Effector memory CD8-positive, alpha-beta T cell (primary cell): ENCODE measurements at regions not wholly inside any gene's neighbourhood (a gene's known extent, or its start where the extent isn't known, plus 50 kb on each side); places are given as distances from the start of the nearest gene placed in this dataset.

Experiments used
- ATAC-seq: fragments of 150-1000 bp; cut with Tn5 transposase; replicated peaks from 2 replicates; pipeline ENCODE4 v1.10.0; 2021; ENCODE audit warnings: mild to moderate bottlenecking, moderate library complexity
- DNase-seq, 3 experiments: peaks; one replicate each; pipeline ENCODE4 v3.0.0; 2021
- H3K27ac Mint-ChIP-seq, 2 donors: one replicate each; pipeline ENCODE4 v1.8.0; 2022; ENCODE audit warnings: mild to moderate bottlenecking in 2 of 2, mixed read lengths in 2 of 2, moderate library complexity in 2 of 2
- H3K27me3 Mint-ChIP-seq, 2 donors: one replicate each; pipeline ENCODE4 v1.8.0; 2022; ENCODE audit warnings: mixed read lengths in 2 of 2
- H3K36me3 Mint-ChIP-seq: one replicate; pipeline ENCODE4 v1.8.0; 2022; ENCODE audit warnings: mild to moderate bottlenecking, moderate library complexity, mixed read lengths; ENCODE audit not compliant: insufficient read depth
- H3K4me1 Mint-ChIP-seq, 2 donors: one replicate each; pipeline ENCODE4 v1.8.0; 2022; ENCODE audit warnings: low read depth in 2 of 2, mixed read lengths in 2 of 2
- H3K4me3 Mint-ChIP-seq, 2 donors: one replicate each; pipeline ENCODE4 v1.8.0; 2022; ENCODE audit warnings: mild to moderate bottlenecking in 2 of 2, mixed read lengths in 2 of 2, moderate library complexity in 2 of 2
- H3K9me3 Mint-ChIP-seq, 2 donors: one replicate each; pipeline ENCODE4 v1.8.0; 2022; ENCODE audit warnings: mixed read lengths in 2 of 2

DNA sequence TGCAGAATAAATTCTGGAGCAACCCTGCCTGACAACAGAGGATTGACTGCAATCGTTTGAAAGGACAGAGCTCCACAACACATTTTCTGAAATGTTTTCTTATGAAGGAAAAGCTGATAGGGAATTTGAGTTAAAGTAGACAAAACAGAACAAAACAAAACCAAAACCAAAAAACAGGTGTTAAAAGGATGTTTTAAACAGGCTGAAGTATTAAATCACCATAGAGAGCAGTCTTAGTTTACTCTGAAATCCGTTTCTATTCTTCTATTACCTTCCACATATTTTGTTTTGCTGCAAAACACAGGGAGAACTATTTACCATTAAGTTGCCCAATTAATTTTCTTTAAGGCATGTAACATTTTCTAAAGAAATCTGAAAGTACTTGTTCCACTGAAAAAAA lies 93.4 kb upstream of the MLIP start:
- no peaks in the 10 kb centered on the region for H3K4me1 Mint-ChIP-seq
- H3K27ac Mint-ChIP-seq = no peak overlapping the region
- H3K36me3 Mint-ChIP-seq = no peaks in the 10 kb centered on the region
- ATAC-seq = no peak
- H3K4me3 Mint-ChIP-seq = no peak overlapping the region
- H3K9me3 Mint-ChIP-seq = no peaks in the 10 kb centered on the region
- no peak for DNase-seq
- H3K27me3 Mint-ChIP-seq = peaks cover 0 to 17% of the 10 kb centered on the region in 2 donors

DNA sequence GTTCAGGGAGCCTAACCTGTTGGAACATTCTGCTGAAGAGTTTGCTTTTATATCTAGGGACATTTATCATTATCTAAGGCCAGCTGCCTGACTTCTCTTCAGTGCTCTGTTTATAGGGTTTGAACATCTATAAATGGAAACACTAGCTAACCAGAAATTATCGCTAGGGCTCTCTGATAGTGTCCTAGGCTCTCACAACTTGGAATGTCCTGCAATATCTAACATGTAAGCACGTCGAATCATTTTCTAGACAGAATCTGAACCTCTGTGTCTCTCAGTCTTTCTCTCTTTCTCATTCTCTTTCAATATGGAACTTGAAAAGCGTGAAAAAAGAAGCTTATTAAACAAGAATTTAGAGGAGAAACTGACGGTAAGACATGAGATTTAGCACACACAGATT lies 92.5 kb upstream of the MLIP start:
- DNase-seq (no peak), ATAC-seq (no peak)
- Mint-ChIP-seq H3K4me1 (no peaks in the 10 kb centered on the region), H3K9me3 (no peaks in the 10 kb centered on the region), H3K27ac (no peak overlapping the region), H3K36me3 (no peaks in the 10 kb centered on the region), H3K4me3 (no peak overlapping the region), H3K27me3 (peaks cover 0 to 16% of the 10 kb centered on the region in 2 donors)

GRCh38 chr6:54019860-54020259 lies 91.4 kb upstream of the MLIP start:
- no peaks in the 10 kb centered on the region for H3K36me3 Mint-ChIP-seq

DNA sequence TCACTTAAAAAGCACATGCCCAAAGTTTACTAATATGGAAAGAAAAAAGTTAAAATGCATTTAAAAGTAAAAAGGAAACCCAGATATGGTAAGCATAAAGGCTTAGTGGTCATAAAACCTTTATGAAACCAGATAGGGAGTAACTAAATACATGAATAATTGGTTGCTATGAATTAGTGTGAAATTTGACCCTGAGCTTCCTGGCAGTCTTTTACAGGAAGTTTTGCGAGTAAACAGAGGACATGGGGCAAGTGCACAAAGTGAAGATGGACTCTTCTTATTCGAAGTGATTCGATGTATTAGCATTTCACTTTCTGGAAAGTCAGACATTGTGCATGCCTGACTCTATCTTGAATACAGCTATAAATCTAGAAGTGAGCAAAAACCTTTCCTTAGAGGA lies 90.9 kb upstream of the MLIP start:
- Mint-ChIP-seq H3K36me3 (no peaks in the 10 kb centered on the region), H3K4me3 (no peak overlapping the region), H3K27me3 (peaks cover 0 to 8% of the 10 kb centered on the region in 2 donors), H3K27ac (no peak overlapping the region), H3K9me3 (no peaks in the 10 kb centered on the region), H3K4me1 (no peaks in the 10 kb centered on the region)
- ATAC-seq (no peak), DNase-seq (no peak)

More at GRCh38 chr6:54019860-54020259, 91.4 kb upstream of the MLIP start:
- DNase-seq = no peak
- no peak for ATAC-seq
- H3K27ac Mint-ChIP-seq = no peak overlapping the region
- H3K4me3 Mint-ChIP-seq = no peak overlapping the region
- H3K27me3 Mint-ChIP-seq = peaks cover 0 to 8% of the 10 kb centered on the region in 2 donors
- no peaks in the 10 kb centered on the region for H3K4me1 Mint-ChIP-seq
- H3K9me3 Mint-ChIP-seq = no peaks in the 10 kb centered on the region

GRCh38 chr6:54026652-54027400 lies 84.4 kb upstream of the MLIP start:
- no peaks in the 10 kb centered on the region for H3K36me3 Mint-ChIP-seq
- no peak overlapping the region for H3K4me3 Mint-ChIP-seq
- no peak for ATAC-seq

DNA sequence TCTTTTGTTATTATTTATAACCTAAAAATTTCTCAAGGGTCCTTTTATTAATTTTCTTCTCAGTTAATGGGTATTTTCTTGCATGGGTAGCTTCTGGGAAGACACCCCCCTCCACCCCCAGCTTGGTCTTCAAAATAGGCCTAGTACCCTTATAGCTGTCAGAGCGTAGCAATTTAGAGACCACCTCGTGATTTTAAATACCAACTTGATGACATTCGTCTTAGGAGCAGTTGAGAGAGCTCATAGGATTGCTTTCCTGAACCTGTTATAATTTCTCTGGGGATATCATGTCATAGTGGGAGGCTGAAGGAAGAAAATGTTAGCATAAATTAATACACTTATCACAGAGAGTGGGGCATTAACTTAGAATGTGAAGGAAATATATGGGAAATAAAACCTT lies 83.1 kb upstream of the MLIP start:
- Mint-ChIP-seq H3K27me3 (no peaks in the 10 kb centered on the region), H3K9me3 (peaks cover 0 to 2% of the 10 kb centered on the region in 2 donors), H3K27ac (no peak overlapping the region), H3K36me3 (no peaks in the 10 kb centered on the region), H3K4me3 (no peak overlapping the region), H3K4me1 (no peaks in the 10 kb centered on the region)
- no peak for DNase-seq
- no peak for ATAC-seq

More at GRCh38 chr6:54026652-54027400, 84.4 kb upstream of the MLIP start:
- DNase-seq = no peak
- Mint-ChIP-seq H3K4me1 (no peaks in the 10 kb centered on the region), H3K27me3 (no peaks in the 10 kb centered on the region), H3K27ac (no peak overlapping the region), H3K9me3 (peaks cover 0 to 1% of the 10 kb centered on the region in 2 donors)

DNA sequence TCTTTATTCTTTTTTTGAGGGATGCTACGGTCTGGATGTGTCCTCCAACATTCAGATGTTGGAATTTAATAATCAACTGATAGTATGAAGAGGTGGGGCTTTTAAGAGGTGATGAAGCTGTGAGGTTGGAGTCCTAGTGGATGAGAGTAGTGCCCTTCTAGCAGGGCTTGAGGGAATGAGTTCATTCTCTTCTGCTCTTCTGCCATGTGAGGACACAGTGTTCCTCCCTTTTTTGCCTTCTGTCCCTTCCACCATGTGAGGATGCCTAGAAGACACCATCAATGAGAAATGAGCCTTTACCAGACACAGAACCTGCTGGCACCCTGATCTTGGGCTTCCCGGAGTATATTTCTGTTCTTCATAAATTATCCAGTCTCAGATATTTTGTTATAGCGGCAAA lies 82.1 kb upstream of the MLIP start:
- Mint-ChIP-seq H3K27ac (no peak overlapping the region), H3K4me1 (no peaks in the 10 kb centered on the region), H3K4me3 (no peak overlapping the region), H3K27me3 (no peaks in the 10 kb centered on the region), H3K36me3 (no peaks in the 10 kb centered on the region), H3K9me3 (peaks cover 0 to 2% of the 10 kb centered on the region in 2 donors)
- ATAC-seq = no peak
- DNase-seq = no peak

DNA sequence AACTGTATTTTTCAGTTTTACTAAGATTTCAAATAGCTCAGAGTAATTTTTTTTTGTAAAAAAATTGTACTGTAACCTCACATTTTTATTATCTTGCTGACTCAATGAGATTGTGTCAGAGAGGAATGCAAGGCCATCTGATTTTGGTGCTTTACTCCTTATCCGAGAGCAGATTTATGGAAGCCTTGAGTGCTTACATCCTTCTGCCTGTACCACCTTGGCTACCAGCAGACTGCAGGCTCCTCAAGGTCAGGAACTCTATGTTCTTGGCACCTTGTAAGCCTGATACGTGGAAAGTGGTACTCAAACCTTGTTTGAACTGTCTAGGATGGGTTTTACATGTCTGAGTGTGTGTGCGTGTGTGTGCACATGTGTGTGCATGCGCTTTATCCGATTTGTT lies 80.1 kb upstream of the MLIP start:
- H3K27me3 Mint-ChIP-seq = no peaks in the 10 kb centered on the region
- ATAC-seq = no peak

DNA sequence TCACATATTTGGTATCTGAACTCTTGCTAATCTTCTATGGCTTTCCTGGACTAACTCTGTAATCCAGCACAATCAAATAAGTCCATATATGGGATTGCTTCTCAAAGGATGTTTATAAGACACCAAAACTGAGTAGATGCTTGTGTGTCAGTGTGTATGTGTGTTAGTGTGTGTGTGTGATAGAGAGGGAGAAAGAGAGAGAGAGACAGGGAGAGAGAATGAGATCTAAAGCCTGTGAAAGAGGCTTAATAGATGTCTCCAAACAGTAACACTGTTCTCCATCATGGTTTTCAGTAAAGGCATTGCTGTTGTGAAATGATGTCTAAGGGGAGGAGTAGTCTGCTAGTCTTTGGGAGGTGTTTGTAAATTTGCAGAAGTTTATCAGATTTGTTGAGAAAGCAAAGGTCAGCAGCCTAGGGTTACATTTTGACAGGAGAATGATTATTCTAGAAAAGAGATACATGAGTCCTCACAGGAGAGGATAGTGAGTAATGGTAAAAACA lies 73.9 kb upstream of the MLIP start:
- no peak overlapping the region for H3K27ac Mint-ChIP-seq
- no peaks in the 10 kb centered on the region for H3K27me3 Mint-ChIP-seq
- no peak for ATAC-seq

More for the DNA sequence above, 80.1 kb upstream of the MLIP start:
- Mint-ChIP-seq H3K36me3 (no peaks in the 10 kb centered on the region), H3K27ac (no peak overlapping the region), H3K9me3 (peaks cover 0 to 2% of the 10 kb centered on the region in 2 donors), H3K4me1 (no peaks in the 10 kb centered on the region), H3K4me3 (no peak overlapping the region)
- no peak for DNase-seq

DNA sequence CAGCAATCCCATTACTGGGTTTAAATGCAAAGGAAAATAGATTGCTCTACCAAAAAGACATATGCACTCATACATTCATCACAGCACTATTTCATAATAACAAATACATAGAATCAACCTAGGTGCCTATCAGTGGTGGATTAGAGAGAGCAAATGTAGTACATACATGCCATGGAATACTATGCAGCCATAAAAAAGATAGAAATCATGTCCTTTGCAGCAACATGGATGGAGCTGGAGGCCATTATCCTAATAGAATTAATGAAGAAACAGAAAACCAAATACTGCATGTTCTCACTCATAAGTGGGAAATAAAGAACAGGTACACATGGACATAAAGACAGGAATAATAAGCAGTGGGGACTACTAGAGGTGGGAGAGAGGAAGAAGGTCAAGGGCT lies 70.7 kb upstream of the MLIP start:
- ATAC-seq = no peak
- Mint-ChIP-seq H3K27ac (no peak overlapping the region), H3K4me3 (no peak overlapping the region)

More for the DNA sequence above, 73.9 kb upstream of the MLIP start:
- no peak for DNase-seq
- Mint-ChIP-seq H3K4me3 (no peak overlapping the region), H3K4me1 (no peaks in the 10 kb centered on the region), H3K9me3 (peaks cover 0 to 1% of the 10 kb centered on the region in 2 donors), H3K36me3 (no peaks in the 10 kb centered on the region)

GRCh38 chr6:54041239-54041638 lies 70.0 kb upstream of the MLIP start:
- DNase-seq = no peak
- H3K9me3 Mint-ChIP-seq = peaks cover 0 to 1% of the 10 kb centered on the region in 2 donors
- no peaks in the 10 kb centered on the region for H3K36me3 Mint-ChIP-seq
- ATAC-seq = no peak
- no peaks in the 10 kb centered on the region for H3K4me1 Mint-ChIP-seq
- H3K4me3 Mint-ChIP-seq = no peak overlapping the region
- H3K27me3 Mint-ChIP-seq = no peaks in the 10 kb centered on the region
- H3K27ac Mint-ChIP-seq = no peak overlapping the region

More for the DNA sequence above, 70.7 kb upstream of the MLIP start:
- Mint-ChIP-seq H3K36me3 (no peaks in the 10 kb centered on the region), H3K4me1 (no peaks in the 10 kb centered on the region), H3K9me3 (peaks cover 0 to 1% of the 10 kb centered on the region in 2 donors), H3K27me3 (no peaks in the 10 kb centered on the region)
- DNase-seq = no peak

- Mint-ChIP-seq H3K4me1 (no peaks in the 10 kb centered on the region), H3K27ac (no peak overlapping the region), H3K36me3 (no peaks in the 10 kb centered on the region), H3K27me3 (no peaks in the 10 kb centered on the region), H3K9me3 (peaks cover 0 to 1% of the 10 kb centered on the region in 2 donors), H3K4me3 (no peak overlapping the region)
- no peak for DNase-seq
- ATAC-seq = no peak
Measured at GRCh38 chr6:54043360-54043759, 67.9 kb upstream of the MLIP start.

GRCh38 chr6:54044059-54044458 lies 67.2 kb upstream of the MLIP start:
- no peak overlapping the region for H3K4me3 Mint-ChIP-seq
- H3K27ac Mint-ChIP-seq = no peak overlapping the region
- H3K36me3 Mint-ChIP-seq = no peaks in the 10 kb centered on the region
- no peak for ATAC-seq
- no peaks in the 10 kb centered on the region for H3K4me1 Mint-ChIP-seq
- no peak for DNase-seq
- no peaks in the 10 kb centered on the region for H3K27me3 Mint-ChIP-seq
- peaks cover 0 to 1% of the 10 kb centered on the region in 2 donors for H3K9me3 Mint-ChIP-seq

DNA sequence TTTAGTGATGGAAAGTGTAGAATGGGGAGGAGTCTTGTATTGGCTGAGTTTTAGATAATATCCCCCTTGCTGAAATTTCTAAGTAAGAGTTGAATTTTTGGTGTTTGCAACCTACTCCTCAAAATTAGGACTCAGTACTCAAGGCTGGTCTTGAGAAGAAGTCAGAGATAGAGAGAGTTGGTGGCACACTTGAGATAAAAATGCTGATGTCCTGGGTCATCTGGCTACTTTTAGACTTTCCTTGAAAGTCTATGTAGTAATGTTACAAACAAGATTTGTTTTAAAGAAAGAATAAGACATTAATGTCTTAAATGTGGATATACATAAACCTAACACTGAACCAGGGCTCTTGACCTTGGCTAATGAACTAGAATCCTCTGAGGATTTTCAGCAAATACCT lies 62.5 kb upstream of the MLIP start:
- Mint-ChIP-seq H3K9me3 (no peaks in the 10 kb centered on the region), H3K27ac (no peak overlapping the region), H3K36me3 (no peaks in the 10 kb centered on the region), H3K27me3 (no peaks in the 10 kb centered on the region), H3K4me1 (no peaks in the 10 kb centered on the region), H3K4me3 (no peak overlapping the region)
- ATAC-seq = no peak
- no peak for DNase-seq
